ENCODE measurements at regions not wholly inside any gene's neighbourhood (a gene's known extent, or its start where the extent isn't known, plus 50 kb on each side); places are given as distances from the start of the nearest gene placed in this dataset.

DNA sequence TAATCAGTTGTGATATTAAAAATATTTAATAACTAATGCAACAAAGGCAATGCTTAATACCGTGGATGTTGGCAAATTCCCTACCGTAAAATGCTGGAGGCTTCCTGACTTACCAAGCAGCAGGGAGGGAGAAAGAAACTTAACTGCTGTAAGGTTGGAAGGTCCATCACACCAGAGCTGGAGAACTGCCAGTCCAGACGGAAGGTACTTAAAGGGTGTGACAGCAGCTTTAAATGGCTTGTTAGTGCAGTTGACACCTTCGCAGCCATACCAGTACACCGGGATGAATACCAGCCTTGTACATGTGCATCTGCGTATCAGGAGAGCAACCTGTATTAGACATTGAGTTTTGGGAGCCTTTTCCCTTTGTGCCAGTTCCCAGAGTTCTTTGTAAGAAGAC lies 269.5 kb upstream of the NCAM2 start:
- H3K27me3 ChIP-seq, result no peaks in the 10 kb centered on the region
- no peaks in the 10 kb centered on the region for H3K36me3 ChIP-seq
- H3K4me1 ChIP-seq, result no peaks in the 10 kb centered on the region
- no peak overlapping the region for H3K27ac ChIP-seq (replicated peaks in 1 of 4)
- WGBS, result 82% methylated on average over 6 of the region's 6 CpGs
- H3K4me3 ChIP-seq, result no peak overlapping the region
- DNase-seq (ENCODE audit: extremely low spot score), result no peak
- intact Hi-C loops (cut with DNase I), result no loop called here
- no peak for TF ChIP-seq POLR2A (IDR thresholded peaks at IDR 0.05; ENCODE audit: low read depth)
- no peak for TF ChIP-seq EP300 (IDR thresholded peaks at IDR 0.05)
- TF ChIP-seq, protein P1, sequence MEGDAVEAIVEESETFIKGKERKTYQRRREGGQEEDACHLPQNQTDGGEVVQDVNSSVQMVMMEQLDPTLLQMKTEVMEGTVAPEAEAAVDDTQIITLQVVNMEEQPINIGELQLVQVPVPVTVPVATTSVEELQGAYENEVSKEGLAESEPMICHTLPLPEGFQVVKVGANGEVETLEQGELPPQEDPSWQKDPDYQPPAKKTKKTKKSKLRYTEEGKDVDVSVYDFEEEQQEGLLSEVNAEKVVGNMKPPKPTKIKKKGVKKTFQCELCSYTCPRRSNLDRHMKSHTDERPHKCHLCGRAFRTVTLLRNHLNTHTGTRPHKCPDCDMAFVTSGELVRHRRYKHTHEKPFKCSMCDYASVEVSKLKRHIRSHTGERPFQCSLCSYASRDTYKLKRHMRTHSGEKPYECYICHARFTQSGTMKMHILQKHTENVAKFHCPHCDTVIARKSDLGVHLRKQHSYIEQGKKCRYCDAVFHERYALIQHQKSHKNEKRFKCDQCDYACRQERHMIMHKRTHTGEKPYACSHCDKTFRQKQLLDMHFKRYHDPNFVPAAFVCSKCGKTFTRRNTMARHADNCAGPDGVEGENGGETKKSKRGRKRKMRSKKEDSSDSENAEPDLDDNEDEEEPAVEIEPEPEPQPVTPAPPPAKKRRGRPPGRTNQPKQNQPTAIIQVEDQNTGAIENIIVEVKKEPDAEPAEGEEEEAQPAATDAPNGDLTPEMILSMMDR (IDR thresholded peaks at IDR 0.05), result no peak
- TF ChIP-seq POLR2AphosphoS5 (IDR thresholded peaks at IDR 0.05), result no peak
- H3K9me3 ChIP-seq, result no peaks in the 10 kb centered on the region

DNA sequence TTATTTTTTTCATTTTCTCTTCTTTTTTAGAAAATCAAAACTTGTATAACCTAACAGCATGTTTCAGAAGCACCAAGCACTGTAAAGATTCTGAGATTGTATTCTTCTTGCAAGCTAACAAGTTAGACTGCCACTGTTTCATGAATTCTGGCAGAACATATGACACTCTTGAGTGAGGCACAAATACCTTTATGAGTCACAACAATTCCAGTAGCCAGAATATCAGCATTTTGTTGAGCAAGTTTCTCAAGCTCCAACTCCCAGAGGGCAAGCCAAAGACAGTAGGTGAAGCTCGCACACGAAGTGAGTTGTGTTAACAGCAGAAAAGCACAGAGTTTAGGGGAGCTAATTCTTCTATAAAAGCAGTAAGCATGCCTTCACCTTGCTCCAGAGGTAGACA lies 268.8 kb upstream of the NCAM2 start:
- Histone ChIP-seq H3K27me3 (no peaks in the 10 kb centered on the region), H3K36me3 (no peaks in the 10 kb centered on the region), H3K4me3 (no peak overlapping the region), H3K27ac (replicated peaks in 1 of 4) (no peak overlapping the region), H3K4me1 (no peaks in the 10 kb centered on the region), H3K9me3 (no peaks in the 10 kb centered on the region)
- DNase-seq (ENCODE audit: extremely low spot score), result no peak
- WGBS, result 96% methylated on average over 2 of the region's 2 CpGs
- TF ChIP-seq EP300 (IDR thresholded peaks at IDR 0.05) (no peak), POLR2AphosphoS5 (IDR thresholded peaks at IDR 0.05) (no peak), POLR2A (IDR thresholded peaks at IDR 0.05; ENCODE audit: low read depth) (no peak)
- TF ChIP-seq, protein P1 (IDR thresholded peaks at IDR 0.05), result no peak
- intact Hi-C loops (cut with DNase I), result no loop called here

DNA sequence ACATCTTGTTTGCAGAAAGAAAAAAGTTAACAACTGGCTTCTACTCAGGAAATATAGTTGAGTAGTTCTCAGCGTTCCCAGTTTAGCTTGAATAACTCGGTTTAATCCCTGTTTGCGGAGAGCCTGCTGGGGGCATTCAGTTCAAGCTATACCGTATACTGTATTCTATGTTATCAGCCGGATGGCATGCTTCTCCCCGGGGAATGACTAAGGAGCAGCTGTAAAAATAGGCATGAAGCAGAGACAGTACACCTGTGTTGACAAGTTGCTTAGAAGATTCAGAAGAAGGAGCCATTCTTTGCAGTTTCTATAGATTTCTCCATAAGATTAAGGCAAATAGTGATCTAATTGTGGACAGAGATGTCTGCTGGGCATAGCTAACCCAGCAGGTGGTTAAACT lies 267.8 kb upstream of the NCAM2 start:
- DNase-seq (ENCODE audit: extremely low spot score), result no peak
- no peak overlapping the region for H3K27ac ChIP-seq (replicated peaks in 1 of 4)
- no peak overlapping the region for H3K4me3 ChIP-seq
- TF ChIP-seq, protein P1 (IDR thresholded peaks at IDR 0.05), result no peak
- TF ChIP-seq POLR2AphosphoS5 (IDR thresholded peaks at IDR 0.05) (no peak), POLR2A (IDR thresholded peaks at IDR 0.05; ENCODE audit: low read depth) (no peak), EP300 (IDR thresholded peaks at IDR 0.05) (no peak)
- no peaks in the 10 kb centered on the region for H3K4me1 ChIP-seq
- no peaks in the 10 kb centered on the region for H3K36me3 ChIP-seq
- H3K27me3 ChIP-seq, result no peaks in the 10 kb centered on the region
- no peaks in the 10 kb centered on the region for H3K9me3 ChIP-seq
- intact Hi-C loops (cut with DNase I), result no loop called here
- 67% methylated on average over 6 of the region's 6 CpGs for WGBS

DNA sequence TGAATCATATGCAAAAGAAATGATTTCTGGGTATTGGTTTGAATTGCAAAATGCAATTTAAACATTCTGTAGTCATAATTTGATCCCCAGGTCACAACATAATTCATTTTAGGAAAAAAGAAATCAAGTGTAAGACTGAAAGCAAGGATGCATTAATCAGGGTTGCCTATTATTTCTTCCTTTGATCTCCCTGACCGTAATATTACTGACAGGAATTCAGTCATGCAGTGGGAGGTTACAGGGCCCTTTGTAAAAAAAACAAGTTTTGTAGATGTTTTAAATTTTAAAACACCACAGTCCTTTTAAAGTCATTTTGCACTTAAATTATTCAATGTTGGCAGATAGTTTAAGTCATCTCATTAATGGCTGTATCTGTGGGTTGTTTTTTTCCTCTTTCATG lies 263.0 kb upstream of the NCAM2 start:
- Histone ChIP-seq H3K36me3 (no peaks in the 10 kb centered on the region), H3K27me3 (no peaks in the 10 kb centered on the region), H3K4me3 (no peak overlapping the region), H3K27ac (replicated peaks in 1 of 4) (no peak overlapping the region), H3K9me3 (no peaks in the 10 kb centered on the region), H3K4me1 (no peaks in the 10 kb centered on the region)
- TF ChIP-seq POLR2AphosphoS5 (IDR thresholded peaks at IDR 0.05) (no peak), EP300 (IDR thresholded peaks at IDR 0.05) (no peak), POLR2A (IDR thresholded peaks at IDR 0.05; ENCODE audit: low read depth) (no peak)
- TF ChIP-seq, protein P1 (IDR thresholded peaks at IDR 0.05), result no peak
- DNase-seq (ENCODE audit: extremely low spot score), result no peak
- 70% methylated on average over 1 of the region's 1 CpG for WGBS
- intact Hi-C loops (cut with DNase I), result no loop called here

DNA sequence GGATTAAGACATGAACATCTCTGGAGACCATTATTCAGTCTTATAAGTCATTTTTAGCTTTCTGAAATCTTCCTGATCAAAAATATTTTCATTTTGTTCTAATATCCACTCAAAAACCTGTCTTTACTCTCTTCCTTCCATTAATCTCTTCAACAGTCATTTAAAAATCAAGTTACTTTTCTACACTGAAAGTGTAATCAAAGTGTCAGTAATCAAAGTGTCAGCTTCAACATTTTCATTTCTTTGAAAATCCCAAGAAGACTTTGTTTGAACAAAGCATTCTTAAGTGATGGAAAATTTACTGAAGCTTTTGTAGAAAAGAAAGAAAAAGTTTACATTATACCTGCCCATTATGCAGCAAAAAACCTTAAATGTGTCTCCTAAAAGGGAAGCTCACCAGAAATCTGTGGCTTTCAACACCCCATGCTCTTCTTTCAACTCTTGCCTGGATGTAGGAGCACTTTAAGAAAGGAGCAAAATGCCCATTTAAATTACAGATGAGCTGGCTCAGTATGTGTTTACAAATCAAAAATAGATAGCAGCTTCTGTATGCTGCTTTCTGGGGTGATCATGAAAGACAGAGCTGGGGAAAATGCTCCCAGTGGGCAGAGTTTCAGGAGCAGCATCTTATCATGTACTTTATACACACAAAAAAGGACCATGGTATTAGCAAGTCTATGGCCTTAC lies 260.8 kb upstream of the NCAM2 start:
- Histone ChIP-seq H3K4me3 (no peak overlapping the region), H3K9me3 (no peaks in the 10 kb centered on the region), H3K27ac (replicated peaks in 1 of 4) (no peak overlapping the region), H3K27me3 (no peaks in the 10 kb centered on the region), H3K36me3 (no peaks in the 10 kb centered on the region), H3K4me1 (no peaks in the 10 kb centered on the region)
- intact Hi-C loops (cut with DNase I), result no loop called here
- TF ChIP-seq, protein P1 (IDR thresholded peaks at IDR 0.05), result no peak
- TF ChIP-seq EP300 (IDR thresholded peaks at IDR 0.05) (no peak), POLR2A (IDR thresholded peaks at IDR 0.05; ENCODE audit: low read depth) (no peak), POLR2AphosphoS5 (IDR thresholded peaks at IDR 0.05) (no peak)
- no peak for DNase-seq (ENCODE audit: extremely low spot score)
